ENCODE measurements at regions not wholly inside any gene's neighbourhood (a gene's known extent, or its start where the extent isn't known, plus 50 kb on each side); places are given as distances from the start of the nearest gene placed in this dataset.

GRCh38 chr14:21735639-21736307 is 62.2 kb upstream of the OR4E1 start:
- DNase-seq (no peak), ATAC-seq (peak; percentile 54)

- no peak for ATAC-seq
These were observed 61.6 kb upstream of the OR4E1 start for GRCh38 chr14:21735200-21735599.

GRCh38 chr14:21734457-21735074 is 60.9 kb upstream of the OR4E1 start:
- ATAC-seq (no peak), DNase-seq (peak; percentile 20)

More at GRCh38 chr14:21735200-21735599, 61.6 kb upstream of the OR4E1 start:
- no peak for DNase-seq

GRCh38 chr14:21729703-21730233 is 56.1 kb upstream of the OR4E1 start:
- ATAC-seq (peak; percentile 45), DNase-seq (no peak)

- no peak for DNase-seq
- no peak for ATAC-seq
These were observed 51.6 kb upstream of the OR4E1 start for GRCh38 chr14:21725250-21725649.

GRCh38 chr14:21724090-21724973 is 50.7 kb upstream of the OR4E1 start:
- no peak for ATAC-seq
- no peak for DNase-seq

DNA sequence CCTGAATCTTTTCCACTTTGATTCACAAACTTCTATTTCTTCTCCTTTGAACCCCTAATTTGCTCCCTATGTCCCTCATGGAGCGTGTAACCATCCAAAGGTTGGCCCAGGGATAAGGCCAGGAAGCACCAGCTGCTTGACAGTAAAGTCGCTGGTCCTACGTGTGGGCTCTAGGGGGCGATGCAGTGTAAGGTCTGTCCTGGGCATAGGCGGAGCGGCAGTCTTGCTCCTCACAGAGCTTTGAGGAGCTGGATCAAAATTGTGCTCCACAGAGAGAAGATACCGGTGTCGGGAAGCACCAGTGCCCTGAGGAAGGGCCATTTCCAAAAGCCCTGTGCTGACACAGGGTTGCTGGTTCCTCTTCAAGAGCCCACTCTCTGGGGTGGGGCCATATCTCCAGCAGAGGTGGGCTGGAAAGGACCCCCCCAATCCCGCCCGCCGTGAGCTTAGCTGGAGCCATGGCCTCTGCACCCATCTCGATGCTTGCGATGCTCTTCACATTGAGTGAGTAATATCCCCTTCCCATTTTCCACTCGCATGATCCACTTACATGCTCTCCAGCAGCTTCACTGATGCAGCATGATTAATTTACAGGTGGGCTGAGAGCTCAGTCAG is 49.9 kb upstream of the OR4E1 start:
- peak; percentile 41 for DNase-seq
- ATAC-seq: peak; percentile 66

Measured in stimulated activated naive CD8-positive, alpha-beta T cell treated with anti-CD3 and anti-CD28 coated beads, Interleukin-15, Interleukin-2, amounts not matched to agents 100 U/mL and 50 U/mL, for 24 hours (primary cell).